GM20000 (cell line): ENCODE measurements at regions not wholly inside any gene's neighbourhood (a gene's known extent, or its start where the extent isn't known, plus 50 kb on each side); places are given as distances from the start of the nearest gene placed in this dataset.

Experiments
- DNase-seq: peaks from one replicate; pipeline ENCODE4 v3.0.0; 2012; ENCODE audit warnings: low spot score
- CTCF ChIP-seq: IDR thresholded peaks from 2 replicates; pipeline ENCODE4 v1.5.1; 2012; ENCODE audit warnings: mild to moderate bottlenecking, control low read depth; ENCODE audit errors: extremely low read depth, missing control alignments

GRCh38 chr12:92369636-92370035 lies 224.0 kb upstream of the BTG1 start:
- no peak for DNase-seq
- TF ChIP-seq CTCF: no peak

GRCh38 chr12:92369056-92369455 lies 223.4 kb upstream of the BTG1 start:
- no peak for DNase-seq
- no peak for TF ChIP-seq CTCF

- no peak for TF ChIP-seq CTCF
Measured at GRCh38 chr12:92365836-92366235, 220.2 kb upstream of the BTG1 start.

GRCh38 chr12:92365333-92365732 lies 219.7 kb upstream of the BTG1 start:
- DNase-seq: no peak

More at GRCh38 chr12:92365836-92366235, 220.2 kb upstream of the BTG1 start:
- DNase-seq: no peak

GRCh38 chr12:92363295-92364146 lies 217.9 kb upstream of the BTG1 start:
- no peak for TF ChIP-seq CTCF
- DNase-seq: peak; percentile 57

More at GRCh38 chr12:92365333-92365732, 219.7 kb upstream of the BTG1 start:
- no peak for TF ChIP-seq CTCF

- no peak for TF ChIP-seq CTCF
- DNase-seq: peak; percentile 33
Measured at GRCh38 chr12:92362785-92363184, 217.1 kb upstream of the BTG1 start.

GRCh38 chr12:92362126-92362525 lies 216.5 kb upstream of the BTG1 start:
- no peak for TF ChIP-seq CTCF
- DNase-seq: no peak
